AG09319 (cell line): ENCODE measurements at regions not wholly inside any gene's neighbourhood (a gene's known extent, or its start where the extent isn't known, plus 50 kb on each side); places are given as distances from the start of the nearest gene placed in this dataset.

Source experiments
- DNase-seq: peaks from one replicate; pipeline ENCODE4 v3.0.0-alpha.2; 2010; ENCODE audit warnings: low read depth; ENCODE audit errors: extremely low read depth
- CTCF ChIP-seq: IDR thresholded peaks from 2 replicates; pipeline ENCODE4 v1.5.1; 2011; ENCODE audit warnings: low read depth, mild to moderate bottlenecking, inconsistent platforms, low read length, moderate library complexity

GRCh38 chr21:15493646-15494045 is 236.1 kb upstream of the USP25 start:
- TF ChIP-seq CTCF: no peak
- no peak for DNase-seq

GRCh38 chr21:15494481-15494880 is 235.3 kb upstream of the USP25 start:
- TF ChIP-seq CTCF: no peak
- no peak for DNase-seq

- DNase-seq: no peak
Observed at GRCh38 chr21:15495965-15496364, 233.8 kb upstream of the USP25 start.

GRCh38 chr21:15496911-15497310 is 232.9 kb upstream of the USP25 start:
- no peak for TF ChIP-seq CTCF
- no peak for DNase-seq

More at GRCh38 chr21:15495965-15496364, 233.8 kb upstream of the USP25 start:
- TF ChIP-seq CTCF: no peak

- no peak for TF ChIP-seq CTCF
- no peak for DNase-seq
Observed at GRCh38 chr21:15498455-15498854, 231.3 kb upstream of the USP25 start.

- no peak for DNase-seq
- TF ChIP-seq CTCF: no peak
Observed at GRCh38 chr21:15506086-15506485, 223.7 kb upstream of the USP25 start.

GRCh38 chr21:15508554-15508953 is 221.2 kb upstream of the USP25 start:
- no peak for TF ChIP-seq CTCF
- DNase-seq: no peak
